SU-DHL-6 (cell line): ENCODE measurements at regions not wholly inside any gene's neighbourhood (a gene's known extent, or its start where the extent isn't known, plus 50 kb on each side); places are given as distances from the start of the nearest gene placed in this dataset.

Experiments used
- CTCF ChIP-seq: fragments of 200-600 bp; sonication (generic); IDR thresholded peaks from one replicate; pipeline ENCODE4 v1.5.1; 2017; ENCODE audit warnings: antibody characterized with exemption, mild to moderate bottlenecking, low read length, moderate library complexity; ENCODE audit not compliant: insufficient read depth, poor library complexity, severe bottlenecking
- EZH2phosphoT487 ChIP-seq: fragments of 200-600 bp; sonication (generic), shearing (Covaris generic); conservative IDR thresholded peaks from 2 replicates; pipeline ENCODE4 v1.6.1; 2018; ENCODE audit warnings: mild to moderate bottlenecking, antibody characterized with exemption, low read length, moderate library complexity, mixed read lengths

- TF ChIP-seq CTCF (no peak), EZH2phosphoT487 (no peak)
Observed at GRCh38 chr2:48175656-48176055, 138.8 kb upstream of the FOXN2 start.
